ENCODE measurements at regions not wholly inside any gene's neighbourhood (a gene's known extent, or its start where the extent isn't known, plus 50 kb on each side); places are given as distances from the start of the nearest gene placed in this dataset.

DNA sequence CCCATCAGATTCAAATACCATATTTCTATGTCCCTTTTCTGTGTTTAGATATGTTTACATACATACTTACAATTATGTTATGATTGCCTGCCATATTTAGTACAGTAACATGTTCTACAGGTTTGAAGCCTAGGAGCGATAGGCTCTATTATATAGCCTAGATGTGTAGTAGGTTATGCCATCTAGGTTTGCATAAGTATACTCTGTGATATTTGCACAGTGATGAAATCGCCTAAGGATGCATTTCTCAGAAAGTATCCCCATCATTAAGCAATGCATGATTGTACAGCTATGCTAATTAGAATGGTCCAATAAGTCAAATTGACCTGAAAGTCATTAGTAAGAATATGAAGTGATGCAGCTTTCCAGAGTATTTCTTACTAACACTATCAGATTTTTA, 1171.7 kb upstream of the LRRTM3 start:
- FAIRE-seq (no peak), DNase-seq (ENCODE audit: insufficient read length, low spot score) (no peak)
- TF ChIP-seq, protein P1, sequence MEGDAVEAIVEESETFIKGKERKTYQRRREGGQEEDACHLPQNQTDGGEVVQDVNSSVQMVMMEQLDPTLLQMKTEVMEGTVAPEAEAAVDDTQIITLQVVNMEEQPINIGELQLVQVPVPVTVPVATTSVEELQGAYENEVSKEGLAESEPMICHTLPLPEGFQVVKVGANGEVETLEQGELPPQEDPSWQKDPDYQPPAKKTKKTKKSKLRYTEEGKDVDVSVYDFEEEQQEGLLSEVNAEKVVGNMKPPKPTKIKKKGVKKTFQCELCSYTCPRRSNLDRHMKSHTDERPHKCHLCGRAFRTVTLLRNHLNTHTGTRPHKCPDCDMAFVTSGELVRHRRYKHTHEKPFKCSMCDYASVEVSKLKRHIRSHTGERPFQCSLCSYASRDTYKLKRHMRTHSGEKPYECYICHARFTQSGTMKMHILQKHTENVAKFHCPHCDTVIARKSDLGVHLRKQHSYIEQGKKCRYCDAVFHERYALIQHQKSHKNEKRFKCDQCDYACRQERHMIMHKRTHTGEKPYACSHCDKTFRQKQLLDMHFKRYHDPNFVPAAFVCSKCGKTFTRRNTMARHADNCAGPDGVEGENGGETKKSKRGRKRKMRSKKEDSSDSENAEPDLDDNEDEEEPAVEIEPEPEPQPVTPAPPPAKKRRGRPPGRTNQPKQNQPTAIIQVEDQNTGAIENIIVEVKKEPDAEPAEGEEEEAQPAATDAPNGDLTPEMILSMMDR (IDR thresholded peaks at IDR 0.05; ENCODE audit: insufficient read depth, missing control alignments): no peak

DNA sequence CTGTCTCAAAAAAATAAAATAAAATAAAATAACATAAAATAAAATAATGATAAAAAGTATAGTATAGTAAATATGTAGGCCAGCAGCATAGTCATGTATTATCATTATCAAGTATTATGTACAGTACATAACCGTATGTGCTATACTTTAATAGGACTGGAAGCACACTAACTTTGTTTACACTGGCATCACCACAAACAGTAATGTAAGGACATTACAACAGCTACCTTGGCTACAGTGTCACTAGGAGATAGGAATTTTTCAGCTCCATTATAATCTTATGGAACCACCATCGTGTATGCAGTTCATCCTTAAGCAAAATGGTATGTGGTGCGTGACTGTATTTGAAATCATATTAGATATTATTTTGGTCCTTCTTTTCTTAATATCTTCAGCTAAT, 1163.5 kb upstream of the LRRTM3 start:
- FAIRE-seq: no peak
- no peak for DNase-seq (ENCODE audit: insufficient read length, low spot score)
- TF ChIP-seq, protein P1 (IDR thresholded peaks at IDR 0.05; ENCODE audit: insufficient read depth, missing control alignments): no peak

DNA sequence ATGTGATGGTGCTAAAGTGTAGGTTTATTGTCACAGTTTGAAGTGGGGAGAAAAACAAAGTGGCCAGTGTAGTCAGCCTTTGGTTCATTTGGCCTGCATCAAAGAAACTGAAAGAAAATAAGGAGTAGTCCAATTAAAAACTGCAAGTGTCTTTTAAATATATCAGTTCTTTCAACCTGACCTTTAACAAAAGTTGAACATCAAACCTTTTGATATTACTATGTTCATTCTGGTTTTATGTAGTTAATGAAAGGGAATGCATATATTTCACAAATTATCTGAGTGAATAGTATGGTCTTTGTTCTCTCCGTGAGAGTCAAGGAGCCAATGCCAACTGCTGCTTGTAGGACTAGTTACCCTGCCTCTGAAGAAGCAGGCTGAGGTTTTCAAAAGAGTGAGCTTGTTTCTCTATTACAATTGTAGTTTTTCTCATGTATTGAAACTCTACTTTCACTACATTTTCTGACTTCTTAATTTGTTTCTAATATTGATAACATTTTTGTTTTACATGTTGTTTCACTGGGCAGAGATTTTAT, 1160.8 kb upstream of the LRRTM3 start:
- FAIRE-seq (no peak), DNase-seq (ENCODE audit: insufficient read length, low spot score) (no peak)
- TF ChIP-seq, protein P1 (IDR thresholded peaks at IDR 0.05; ENCODE audit: insufficient read depth, missing control alignments): no peak

DNA sequence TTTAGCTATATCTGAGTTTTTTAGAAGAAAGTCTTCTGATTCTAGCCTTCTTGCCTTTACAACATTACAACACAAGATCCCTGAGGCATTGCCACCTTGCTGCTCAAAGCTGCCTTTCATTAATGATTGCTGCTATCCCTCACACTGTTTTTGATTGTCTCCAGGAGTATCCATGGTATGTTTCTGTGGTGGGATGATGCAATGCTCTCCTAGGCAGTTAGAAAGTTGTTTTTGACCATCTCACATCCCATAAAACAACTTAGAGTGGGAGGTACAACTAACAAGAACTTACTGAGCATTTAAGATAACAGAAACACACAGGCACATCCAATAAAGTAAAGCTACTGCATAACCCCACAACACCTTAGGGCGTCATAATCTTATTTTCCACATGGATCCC, 1156.0 kb upstream of the LRRTM3 start:
- DNase-seq (ENCODE audit: insufficient read length, low spot score) (no peak), FAIRE-seq (no peak)
- TF ChIP-seq, protein P1 (IDR thresholded peaks at IDR 0.05; ENCODE audit: insufficient read depth, missing control alignments): no peak

DNA sequence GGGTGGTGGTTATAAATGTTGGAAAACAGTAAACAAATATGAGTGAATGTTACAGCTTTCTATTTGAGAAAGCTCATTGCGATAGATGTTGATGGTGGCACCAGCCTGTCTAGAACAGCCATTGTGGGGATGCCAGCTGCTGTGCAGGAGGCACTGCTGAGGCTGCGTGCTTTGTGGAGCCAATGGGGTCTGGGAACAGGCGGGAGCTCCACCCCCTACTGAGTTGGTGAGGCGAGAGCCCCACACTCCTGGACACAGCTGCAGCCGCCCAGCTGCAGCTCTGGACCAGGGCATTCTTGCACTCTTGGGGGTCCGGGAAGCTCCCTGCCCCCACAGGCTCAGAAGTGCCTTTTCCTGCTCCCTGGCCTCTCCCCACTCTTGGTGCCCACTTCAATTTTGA, 1147.1 kb upstream of the LRRTM3 start:
- FAIRE-seq (no peak), DNase-seq (ENCODE audit: insufficient read length, low spot score) (no peak)
- TF ChIP-seq, protein P1 (IDR thresholded peaks at IDR 0.05; ENCODE audit: insufficient read depth, missing control alignments): no peak

DNA sequence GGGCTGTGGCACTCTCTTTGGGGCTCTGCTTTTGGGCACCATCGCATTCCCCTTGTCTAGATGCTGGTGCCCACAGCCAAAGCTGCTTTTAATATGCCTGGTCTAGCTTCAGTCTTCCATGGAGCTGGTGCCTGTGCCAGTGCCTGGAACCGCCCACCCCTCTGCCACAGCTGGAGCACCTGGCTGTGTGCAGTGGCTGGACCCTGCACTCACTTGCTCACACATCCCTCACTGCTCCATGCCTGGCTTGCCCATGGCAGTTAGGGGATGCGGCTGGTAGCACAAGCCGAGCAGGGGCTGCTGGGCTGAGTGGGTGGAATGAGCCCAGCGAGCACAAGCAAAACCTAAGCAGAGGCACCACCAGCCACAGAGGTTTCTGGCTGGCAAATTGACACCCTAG, 1145.9 kb upstream of the LRRTM3 start:
- FAIRE-seq (no peak), DNase-seq (ENCODE audit: insufficient read length, low spot score) (no peak)
- TF ChIP-seq, protein P1 (IDR thresholded peaks at IDR 0.05; ENCODE audit: insufficient read depth, missing control alignments): no peak

DNA sequence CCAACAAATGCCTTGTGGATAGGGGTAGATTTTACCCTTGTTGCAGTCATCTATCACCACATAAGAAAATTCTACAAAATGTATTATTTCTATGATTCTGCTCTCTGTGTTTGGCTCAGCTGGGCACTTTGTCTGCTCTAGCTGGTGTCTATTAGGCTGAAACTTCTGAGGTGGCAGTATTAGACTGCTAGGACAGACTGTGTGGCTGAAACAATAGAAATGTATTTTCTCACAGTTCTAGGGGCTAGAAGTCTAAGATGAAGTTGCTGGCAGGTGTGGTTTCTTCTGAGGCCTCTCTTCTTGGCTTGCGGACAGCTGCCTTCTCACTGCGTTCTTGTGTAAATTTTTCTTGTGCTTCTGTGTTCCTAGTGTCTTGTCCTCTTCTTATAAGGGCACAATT, 1139.6 kb upstream of the LRRTM3 start:
- TF ChIP-seq, protein P1 (IDR thresholded peaks at IDR 0.05; ENCODE audit: insufficient read depth, missing control alignments): no peak
- DNase-seq (ENCODE audit: insufficient read length, low spot score) (no peak), FAIRE-seq (no peak)

Data from D721Med (cell line).